ENCODE measurements at regions not wholly inside any gene's neighbourhood (a gene's known extent, or its start where the extent isn't known, plus 50 kb on each side); places are given as distances from the start of the nearest gene placed in this dataset.

DNA sequence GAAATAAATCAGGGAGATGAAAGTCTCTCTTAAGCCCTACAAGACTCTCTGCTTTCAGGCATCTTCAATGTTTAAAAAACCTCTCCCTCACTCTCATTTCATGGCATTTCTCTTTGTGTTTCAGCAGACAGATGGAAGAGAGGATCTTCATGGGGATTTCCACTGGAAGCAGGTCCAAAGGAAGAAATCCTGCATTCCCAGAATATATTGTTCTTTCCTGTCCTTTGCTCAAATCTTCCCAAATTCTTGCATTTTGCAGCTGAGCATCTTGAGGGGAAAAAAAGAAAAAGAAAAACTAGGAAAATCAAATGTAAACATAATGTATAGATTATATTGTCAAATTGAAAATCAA lies 382.2 kb downstream of the ENC1 start:
- peaks cover 3% of the 10 kb centered on the region for H3K27me3 Mint-ChIP-seq (ENCODE audit: insufficient read depth, low read depth, poor library complexity)
- no peak for TF ChIP-seq JUNB (IDR thresholded peaks at IDR 0.05; ENCODE audit: unreplicated experiment)
- no peak for TF ChIP-seq EZH2 (IDR thresholded peaks at IDR 0.05; ENCODE audit: low read depth, unreplicated experiment)
- TF ChIP-seq, protein P1, sequence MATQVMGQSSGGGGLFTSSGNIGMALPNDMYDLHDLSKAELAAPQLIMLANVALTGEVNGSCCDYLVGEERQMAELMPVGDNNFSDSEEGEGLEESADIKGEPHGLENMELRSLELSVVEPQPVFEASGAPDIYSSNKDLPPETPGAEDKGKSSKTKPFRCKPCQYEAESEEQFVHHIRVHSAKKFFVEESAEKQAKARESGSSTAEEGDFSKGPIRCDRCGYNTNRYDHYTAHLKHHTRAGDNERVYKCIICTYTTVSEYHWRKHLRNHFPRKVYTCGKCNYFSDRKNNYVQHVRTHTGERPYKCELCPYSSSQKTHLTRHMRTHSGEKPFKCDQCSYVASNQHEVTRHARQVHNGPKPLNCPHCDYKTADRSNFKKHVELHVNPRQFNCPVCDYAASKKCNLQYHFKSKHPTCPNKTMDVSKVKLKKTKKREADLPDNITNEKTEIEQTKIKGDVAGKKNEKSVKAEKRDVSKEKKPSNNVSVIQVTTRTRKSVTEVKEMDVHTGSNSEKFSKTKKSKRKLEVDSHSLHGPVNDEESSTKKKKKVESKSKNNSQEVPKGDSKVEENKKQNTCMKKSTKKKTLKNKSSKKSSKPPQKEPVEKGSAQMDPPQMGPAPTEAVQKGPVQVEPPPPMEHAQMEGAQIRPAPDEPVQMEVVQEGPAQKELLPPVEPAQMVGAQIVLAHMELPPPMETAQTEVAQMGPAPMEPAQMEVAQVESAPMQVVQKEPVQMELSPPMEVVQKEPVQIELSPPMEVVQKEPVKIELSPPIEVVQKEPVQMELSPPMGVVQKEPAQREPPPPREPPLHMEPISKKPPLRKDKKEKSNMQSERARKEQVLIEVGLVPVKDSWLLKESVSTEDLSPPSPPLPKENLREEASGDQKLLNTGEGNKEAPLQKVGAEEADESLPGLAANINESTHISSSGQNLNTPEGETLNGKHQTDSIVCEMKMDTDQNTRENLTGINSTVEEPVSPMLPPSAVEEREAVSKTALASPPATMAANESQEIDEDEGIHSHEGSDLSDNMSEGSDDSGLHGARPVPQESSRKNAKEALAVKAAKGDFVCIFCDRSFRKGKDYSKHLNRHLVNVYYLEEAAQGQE (IDR thresholded peaks at IDR 0.05; ENCODE audit: unreplicated experiment), result no peak
- TF ChIP-seq EZH2phosphoT487 (IDR thresholded peaks at IDR 0.05; ENCODE audit: unreplicated experiment), result no peak
- TF ChIP-seq, protein P2, sequence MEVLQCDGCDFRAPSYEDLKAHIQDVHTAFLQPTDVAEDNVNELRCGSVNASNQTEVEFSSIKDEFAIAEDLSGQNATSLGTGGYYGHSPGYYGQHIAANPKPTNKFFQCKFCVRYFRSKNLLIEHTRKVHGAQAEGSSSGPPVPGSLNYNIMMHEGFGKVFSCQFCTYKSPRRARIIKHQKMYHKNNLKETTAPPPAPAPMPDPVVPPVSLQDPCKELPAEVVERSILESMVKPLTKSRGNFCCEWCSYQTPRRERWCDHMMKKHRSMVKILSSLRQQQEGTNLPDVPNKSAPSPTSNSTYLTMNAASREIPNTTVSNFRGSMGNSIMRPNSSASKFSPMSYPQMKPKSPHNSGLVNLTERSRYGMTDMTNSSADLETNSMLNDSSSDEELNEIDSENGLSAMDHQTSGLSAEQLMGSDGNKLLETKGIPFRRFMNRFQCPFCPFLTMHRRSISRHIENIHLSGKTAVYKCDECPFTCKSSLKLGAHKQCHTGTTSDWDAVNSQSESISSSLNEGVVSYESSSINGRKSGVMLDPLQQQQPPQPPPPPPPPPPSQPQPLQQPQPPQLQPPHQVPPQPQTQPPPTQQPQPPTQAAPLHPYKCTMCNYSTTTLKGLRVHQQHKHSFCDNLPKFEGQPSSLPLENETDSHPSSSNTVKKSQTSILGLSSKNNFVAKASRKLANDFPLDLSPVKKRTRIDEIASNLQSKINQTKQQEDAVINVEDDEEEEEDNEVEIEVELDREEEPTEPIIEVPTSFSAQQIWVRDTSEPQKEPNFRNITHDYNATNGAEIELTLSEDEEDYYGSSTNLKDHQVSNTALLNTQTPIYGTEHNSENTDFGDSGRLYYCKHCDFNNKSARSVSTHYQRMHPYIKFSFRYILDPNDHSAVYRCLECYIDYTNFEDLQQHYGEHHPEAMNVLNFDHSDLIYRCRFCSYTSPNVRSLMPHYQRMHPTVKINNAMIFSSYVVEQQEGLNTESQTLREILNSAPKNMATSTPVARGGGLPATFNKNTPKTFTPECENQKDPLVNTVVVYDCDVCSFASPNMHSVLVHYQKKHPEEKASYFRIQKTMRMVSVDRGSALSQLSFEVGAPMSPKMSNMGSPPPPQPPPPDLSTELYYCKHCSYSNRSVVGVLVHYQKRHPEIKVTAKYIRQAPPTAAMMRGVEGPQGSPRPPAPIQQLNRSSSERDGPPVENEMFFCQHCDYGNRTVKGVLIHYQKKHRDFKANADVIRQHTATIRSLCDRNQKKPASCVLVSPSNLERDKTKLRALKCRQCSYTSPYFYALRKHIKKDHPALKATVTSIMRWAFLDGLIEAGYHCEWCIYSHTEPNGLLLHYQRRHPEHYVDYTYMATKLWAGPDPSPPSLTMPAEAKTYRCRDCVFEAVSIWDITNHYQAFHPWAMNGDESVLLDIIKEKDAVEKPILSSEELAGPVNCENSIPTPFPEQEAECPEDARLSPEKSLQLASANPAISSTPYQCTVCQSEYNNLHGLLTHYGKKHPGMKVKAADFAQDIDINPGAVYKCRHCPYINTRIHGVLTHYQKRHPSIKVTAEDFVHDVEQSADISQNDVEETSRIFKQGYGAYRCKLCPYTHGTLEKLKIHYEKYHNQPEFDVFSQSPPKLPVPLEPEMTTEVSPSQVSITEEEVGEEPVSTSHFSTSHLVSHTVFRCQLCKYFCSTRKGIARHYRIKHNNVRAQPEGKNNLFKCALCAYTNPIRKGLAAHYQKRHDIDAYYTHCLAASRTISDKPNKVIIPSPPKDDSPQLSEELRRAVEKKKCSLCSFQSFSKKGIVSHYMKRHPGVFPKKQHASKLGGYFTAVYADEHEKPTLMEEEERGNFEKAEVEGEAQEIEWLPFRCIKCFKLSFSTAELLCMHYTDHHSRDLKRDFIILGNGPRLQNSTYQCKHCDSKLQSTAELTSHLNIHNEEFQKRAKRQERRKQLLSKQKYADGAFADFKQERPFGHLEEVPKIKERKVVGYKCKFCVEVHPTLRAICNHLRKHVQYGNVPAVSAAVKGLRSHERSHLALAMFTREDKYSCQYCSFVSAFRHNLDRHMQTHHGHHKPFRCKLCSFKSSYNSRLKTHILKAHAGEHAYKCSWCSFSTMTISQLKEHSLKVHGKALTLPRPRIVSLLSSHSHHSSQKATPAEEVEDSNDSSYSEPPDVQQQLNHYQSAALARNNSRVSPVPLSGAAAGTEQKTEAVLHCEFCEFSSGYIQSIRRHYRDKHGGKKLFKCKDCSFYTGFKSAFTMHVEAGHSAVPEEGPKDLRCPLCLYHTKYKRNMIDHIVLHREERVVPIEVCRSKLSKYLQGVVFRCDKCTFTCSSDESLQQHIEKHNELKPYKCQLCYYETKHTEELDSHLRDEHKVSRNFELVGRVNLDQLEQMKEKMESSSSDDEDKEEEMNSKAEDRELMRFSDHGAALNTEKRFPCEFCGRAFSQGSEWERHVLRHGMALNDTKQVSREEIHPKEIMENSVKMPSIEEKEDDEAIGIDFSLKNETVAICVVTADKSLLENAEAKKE (CRISPR knock-in tag; IDR thresholded peaks at IDR 0.05), result no peak
- TF ChIP-seq, protein P3, sequence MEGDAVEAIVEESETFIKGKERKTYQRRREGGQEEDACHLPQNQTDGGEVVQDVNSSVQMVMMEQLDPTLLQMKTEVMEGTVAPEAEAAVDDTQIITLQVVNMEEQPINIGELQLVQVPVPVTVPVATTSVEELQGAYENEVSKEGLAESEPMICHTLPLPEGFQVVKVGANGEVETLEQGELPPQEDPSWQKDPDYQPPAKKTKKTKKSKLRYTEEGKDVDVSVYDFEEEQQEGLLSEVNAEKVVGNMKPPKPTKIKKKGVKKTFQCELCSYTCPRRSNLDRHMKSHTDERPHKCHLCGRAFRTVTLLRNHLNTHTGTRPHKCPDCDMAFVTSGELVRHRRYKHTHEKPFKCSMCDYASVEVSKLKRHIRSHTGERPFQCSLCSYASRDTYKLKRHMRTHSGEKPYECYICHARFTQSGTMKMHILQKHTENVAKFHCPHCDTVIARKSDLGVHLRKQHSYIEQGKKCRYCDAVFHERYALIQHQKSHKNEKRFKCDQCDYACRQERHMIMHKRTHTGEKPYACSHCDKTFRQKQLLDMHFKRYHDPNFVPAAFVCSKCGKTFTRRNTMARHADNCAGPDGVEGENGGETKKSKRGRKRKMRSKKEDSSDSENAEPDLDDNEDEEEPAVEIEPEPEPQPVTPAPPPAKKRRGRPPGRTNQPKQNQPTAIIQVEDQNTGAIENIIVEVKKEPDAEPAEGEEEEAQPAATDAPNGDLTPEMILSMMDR (conservative IDR thresholded peaks at IDR 0.05; ENCODE audit: low read depth in 2 of 2), result no peak
- no peak for TF ChIP-seq NANOG (IDR thresholded peaks at IDR 0.05; ENCODE audit: borderline replicate concordance)
- no peak for TF ChIP-seq POLR2AphosphoS5 (IDR thresholded peaks at IDR 0.05; ENCODE audit: low read depth)
- TF ChIP-seq, protein P4, sequence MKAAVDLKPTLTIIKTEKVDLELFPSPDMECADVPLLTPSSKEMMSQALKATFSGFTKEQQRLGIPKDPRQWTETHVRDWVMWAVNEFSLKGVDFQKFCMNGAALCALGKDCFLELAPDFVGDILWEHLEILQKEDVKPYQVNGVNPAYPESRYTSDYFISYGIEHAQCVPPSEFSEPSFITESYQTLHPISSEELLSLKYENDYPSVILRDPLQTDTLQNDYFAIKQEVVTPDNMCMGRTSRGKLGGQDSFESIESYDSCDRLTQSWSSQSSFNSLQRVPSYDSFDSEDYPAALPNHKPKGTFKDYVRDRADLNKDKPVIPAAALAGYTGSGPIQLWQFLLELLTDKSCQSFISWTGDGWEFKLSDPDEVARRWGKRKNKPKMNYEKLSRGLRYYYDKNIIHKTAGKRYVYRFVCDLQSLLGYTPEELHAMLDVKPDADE (IDR thresholded peaks at IDR 0.05), result no peak
- TF ChIP-seq CREB1 (CRISPR knock-in tag; IDR thresholded peaks at IDR 0.05; ENCODE audit: low read depth), result no peak
- no peak for TF ChIP-seq ZNF331 (CRISPR knock-in tag; IDR thresholded peaks at IDR 0.05; ENCODE audit: low read depth)
- no peak for TF ChIP-seq ZNF114 (CRISPR knock-in tag; IDR thresholded peaks at IDR 0.05)
- no peak for TF ChIP-seq STAT1 (IDR thresholded peaks at IDR 0.05; ENCODE audit: unreplicated experiment)
- no peak overlapping the region; the same call in 2 of the 3 replicates for H3K4me3 Mint-ChIP-seq
- Histone ChIP-seq H3K4me1 (ENCODE audit: insufficient read depth) (peaks cover 25% of the 10 kb centered on the region), H3K9me2 (ENCODE audit: insufficient read depth) (no peaks in the 10 kb centered on the region), H3K4me3 (no peak overlapping the region), H3K79me2 (replicated peaks; ENCODE audit: insufficient read depth) (no peaks in the 10 kb centered on the region), H3K4me2 (peak overlapping the region; percentile 36), H3K36me3 (ENCODE audit: insufficient read depth) (no peaks in the 10 kb centered on the region), H2AFZ (peak overlapping the region; percentile 87; the same call in 1 of the 2 replicates), H3F3A (replicated peaks; ENCODE audit: low read depth) (no peaks in the 10 kb centered on the region), H3K27me3 (ENCODE audit: insufficient read depth) (no peaks in the 10 kb centered on the region), H4K20me1 (replicated peaks; ENCODE audit: insufficient read depth) (no peaks in the 10 kb centered on the region), H3K27ac (ENCODE audit: low read depth) (peak overlapping the region; percentile 46; the same call in 1 of the 2 replicates)
- H3K9me3 Mint-ChIP-seq, result no peaks in the 10 kb centered on the region
- no peak for ATAC-seq
- peak overlapping the region; percentile 2; the same call in 1 of the 2 replicates for H3K27ac Mint-ChIP-seq
- no peak for DNase-seq (ENCODE audit: low spot score)
- H3K4me1 Mint-ChIP-seq, result peaks cover 41% of the 10 kb centered on the region
- no peaks in the 10 kb centered on the region for H3K36me3 Mint-ChIP-seq (ENCODE audit: low read depth)

Data from GM23338 (cell line).